HG03565 (cell line): ENCODE measurements at regions not wholly inside any gene's neighbourhood (a gene's known extent, or its start where the extent isn't known, plus 50 kb on each side); places are given as distances from the start of the nearest gene placed in this dataset.
"Not testable (repeated sequence)": the region's sequence is repeated elsewhere in the genome, so short reads cannot be mapped to it uniquely, and the experiment has no call there.

Source experiments
- ATAC-seq: cut with Tn5 transposase; IDR thresholded peaks from one replicate; pipeline ENCODE4 v1.9.1; 2021; ENCODE audit warnings: mild to moderate bottlenecking, moderate library complexity; ENCODE audit not compliant: unreplicated experiment

- ATAC-seq, result not testable (repeated sequence)
Observed at GRCh38 chr12:13518034-13518433, 321.5 kb downstream of the EMP1 start.

- ATAC-seq, result no peak
Observed at GRCh38 chr12:13509740-13510139, 313.2 kb downstream of the EMP1 start.

GRCh38 chr12:13505636-13506035, 309.1 kb downstream of the EMP1 start:
- ATAC-seq, result no peak

GRCh38 chr12:13505224-13505623, 308.7 kb downstream of the EMP1 start:
- no peak for ATAC-seq

- ATAC-seq, result no peak
Observed at GRCh38 chr12:13504736-13505135, 308.2 kb downstream of the EMP1 start.

- ATAC-seq, result peak; percentile 61
Observed at GRCh38 chr12:13504074-13504473, 307.5 kb downstream of the EMP1 start.

- ATAC-seq, result no peak
Observed at GRCh38 chr12:13503094-13503835, 306.7 kb downstream of the EMP1 start.

GRCh38 chr12:13499008-13499407, 302.5 kb downstream of the EMP1 start:
- no peak for ATAC-seq

GRCh38 chr12:13496111-13496510, 299.6 kb downstream of the EMP1 start:
- ATAC-seq, result no peak

GRCh38 chr12:13489246-13489645, 292.7 kb downstream of the EMP1 start:
- ATAC-seq, result no peak

GRCh38 chr12:13487326-13487725, 290.8 kb downstream of the EMP1 start:
- ATAC-seq, result no peak

- no peak for ATAC-seq
Observed at GRCh38 chr12:13486794-13487193, 290.3 kb downstream of the EMP1 start.

GRCh38 chr12:13478650-13479181, 282.2 kb downstream of the EMP1 start:
- no peak for ATAC-seq

GRCh38 chr12:13474381-13474780, 277.9 kb downstream of the EMP1 start:
- no peak for ATAC-seq

GRCh38 chr12:13472690-13473089, 276.2 kb downstream of the EMP1 start:
- ATAC-seq, result peak; percentile 99

- no peak for ATAC-seq
Observed at GRCh38 chr12:13471471-13471870, 274.9 kb downstream of the EMP1 start.

GRCh38 chr12:13465635-13466034, 269.1 kb downstream of the EMP1 start:
- no peak for ATAC-seq

GRCh38 chr12:13463189-13463588, 266.7 kb downstream of the EMP1 start:
- ATAC-seq, result no peak

GRCh38 chr12:13462450-13462849, 265.9 kb downstream of the EMP1 start:
- no peak for ATAC-seq

GRCh38 chr12:13455778-13456144, 259.2 kb downstream of the EMP1 start:
- ATAC-seq, result no peak

- no peak for ATAC-seq
Observed at GRCh38 chr12:13454991-13455777, 258.7 kb downstream of the EMP1 start.

GRCh38 chr12:13452955-13453570, 256.5 kb downstream of the EMP1 start:
- ATAC-seq, result no peak
